GM21576 (cell line): ENCODE measurements at regions not wholly inside any gene's neighbourhood (a gene's known extent, or its start where the extent isn't known, plus 50 kb on each side); places are given as distances from the start of the nearest gene placed in this dataset.
"Not testable (repeated sequence)": the region's sequence is repeated elsewhere in the genome, so short reads cannot be mapped to it uniquely, and the experiment has no call there.

Source experiments
- ATAC-seq: cut with Tn5 transposase; IDR thresholded peaks from one replicate; pipeline ENCODE4 v1.9.1; 2021; ENCODE audit warnings: mild to moderate bottlenecking, moderate library complexity; ENCODE audit not compliant: unreplicated experiment

- ATAC-seq = no peak
Measured at GRCh38 chr11:92168936-92169335, 55.7 kb upstream of the FAT3 start.

- no peak for ATAC-seq
Measured at GRCh38 chr11:92167571-92167970, 57.0 kb upstream of the FAT3 start.

GRCh38 chr11:92166335-92166734 is 58.3 kb upstream of the FAT3 start:
- ATAC-seq = no peak

GRCh38 chr11:92163879-92164278 is 60.7 kb upstream of the FAT3 start:
- ATAC-seq = no peak

GRCh38 chr11:92162776-92163175 is 61.8 kb upstream of the FAT3 start:
- no peak for ATAC-seq

- ATAC-seq = no peak
Measured at GRCh38 chr11:92159931-92160330, 64.7 kb upstream of the FAT3 start.

- not testable (repeated sequence) for ATAC-seq
Measured at GRCh38 chr11:92157390-92157789, 67.2 kb upstream of the FAT3 start.

GRCh38 chr11:92154611-92155010 is 70.0 kb upstream of the FAT3 start:
- no peak for ATAC-seq

- no peak for ATAC-seq
Measured at GRCh38 chr11:92154110-92154509, 70.5 kb upstream of the FAT3 start.

- no peak for ATAC-seq
Measured at GRCh38 chr11:92153542-92153941, 71.1 kb upstream of the FAT3 start.

- no peak for ATAC-seq
Measured at GRCh38 chr11:92152245-92152644, 72.4 kb upstream of the FAT3 start.

- ATAC-seq = no peak
Measured at GRCh38 chr11:92149996-92150395, 74.6 kb upstream of the FAT3 start.

- no peak for ATAC-seq
Measured at GRCh38 chr11:92141725-92142124, 82.9 kb upstream of the FAT3 start.

GRCh38 chr11:92141159-92141558 is 83.5 kb upstream of the FAT3 start:
- no peak for ATAC-seq

- ATAC-seq = no peak
Measured at GRCh38 chr11:92140021-92140420, 84.6 kb upstream of the FAT3 start.

- ATAC-seq = no peak
Measured at GRCh38 chr11:92138296-92138695, 86.3 kb upstream of the FAT3 start.

- ATAC-seq = no peak
Measured at GRCh38 chr11:92137747-92138146, 86.9 kb upstream of the FAT3 start.

- ATAC-seq = no peak
Measured at GRCh38 chr11:92136797-92137196, 87.8 kb upstream of the FAT3 start.

GRCh38 chr11:92131289-92131865 is 93.2 kb upstream of the FAT3 start:
- no peak for ATAC-seq

GRCh38 chr11:92130421-92130831 is 94.2 kb upstream of the FAT3 start:
- ATAC-seq = no peak

- no peak for ATAC-seq
Measured at GRCh38 chr11:92129811-92130210, 94.8 kb upstream of the FAT3 start.

GRCh38 chr11:92128026-92128425 is 96.6 kb upstream of the FAT3 start:
- ATAC-seq = no peak

GRCh38 chr11:92125321-92125720 is 99.3 kb upstream of the FAT3 start:
- no peak for ATAC-seq
